ENCODE measurements at regions not wholly inside any gene's neighbourhood (a gene's known extent, or its start where the extent isn't known, plus 50 kb on each side); places are given as distances from the start of the nearest gene placed in this dataset.

- Histone ChIP-seq H3K4me3 (no peak overlapping the region), H3K9me1 (ENCODE audit: control insufficient read depth, insufficient read depth, low read length) (no peaks in the 10 kb centered on the region), H3K9me3 (replicated peaks; ENCODE audit: control insufficient read depth, insufficient read depth, low read depth, low read length) (no peaks in the 10 kb centered on the region), H3K79me2 (ENCODE audit: control insufficient read depth, insufficient read depth, low read length) (no peaks in the 10 kb centered on the region), H3K36me3 (ENCODE audit: control insufficient read depth, insufficient read depth, low read length) (no peaks in the 10 kb centered on the region), H3K9ac (ENCODE audit: insufficient read depth in 1 of 2, low read depth in 2 of 2, low read length in 2 of 2) (no peak overlapping the region), H2AFZ (ENCODE audit: low read depth, low read length) (no peak overlapping the region), H3K27me3 (ENCODE audit: control insufficient read depth in 2 of 2, insufficient read depth in 2 of 2, low read length in 2 of 2) (no peaks in the 10 kb centered on the region), H3K4me1 (replicated peaks in 1 of 2; ENCODE audit: control insufficient read depth in 2 of 2, insufficient read depth in 2 of 2, low read length in 2 of 2) (no peaks in the 10 kb centered on the region), H3K4me2 (ENCODE audit: insufficient read depth, low read length) (no peak overlapping the region), H4K20me1 (replicated peaks; ENCODE audit: control insufficient read depth, insufficient read depth, low read length) (no peaks in the 10 kb centered on the region), H3K27ac (ENCODE audit: extremely low read depth, low read depth, low read length) (no peak overlapping the region)
- POLR2A ChIA-PET: no interaction called here
- CTCF ChIA-PET (ENCODE audit: low intra/inter-chr PET ratio): no interaction called here
- 0% methylated on average over 4 of the region's 4 CpGs for WGBS (ENCODE audit: insufficient coverage, low coverage, missing lambda C conversion rate)
- in situ Hi-C loops (cut with MboI): no loop called here
- DNase-seq (ENCODE audit: extremely low read depth in 1 of 4, low spot score in 3 of 4) (no peak), ATAC-seq (no peak), FAIRE-seq (no peak)
- no TSS peak for BruUV-seq (replicated peaks)
- TF ChIP-seq EWSR1 (IDR thresholded peaks at IDR 0.05; ENCODE audit: borderline replicate concordance, low read depth, partially characterized antibody): no peak
- no peak for TF ChIP-seq ZNF707 (CRISPR knock-in tag; conservative IDR thresholded peaks at IDR 0.05)
- no peak for TF ChIP-seq FOXJ2 (tag; IDR thresholded peaks at IDR 0.05)
- TF ChIP-seq NFXL1 (CRISPR knock-in tag; IDR thresholded peaks at IDR 0.05): no peak
- no peak for TF ChIP-seq ZNF785 (CRISPR knock-in tag; IDR thresholded peaks at IDR 0.05)
- TF ChIP-seq PHF8 (IDR thresholded peaks at IDR 0.05; ENCODE audit: borderline replicate concordance, low read length): no peak
- intact Hi-C loops (cut with micrococcal nuclease): no loop called here
Observed at GRCh38 chr10:112895292-112895691, 54.8 kb upstream of the TCF7L2 start.

DNA sequence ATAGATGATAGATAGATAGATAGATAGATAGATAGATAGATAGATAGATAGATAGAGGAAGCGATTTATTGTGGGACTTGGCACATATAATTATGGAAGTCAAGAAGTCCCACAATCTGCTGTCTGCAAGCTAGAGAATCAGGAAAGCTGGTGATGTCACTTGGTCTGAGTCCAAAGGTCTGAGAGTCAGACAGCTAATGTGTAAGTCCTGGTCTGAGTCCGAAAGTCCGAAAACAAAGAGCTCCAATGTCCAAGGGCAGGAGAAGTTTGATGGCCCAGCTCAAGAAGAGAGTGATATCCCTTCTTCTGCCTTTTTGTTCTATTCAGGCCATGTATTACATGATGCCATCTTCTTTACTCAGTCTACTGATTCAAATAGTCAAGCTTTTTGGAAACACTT lies 53.8 kb upstream of the TCF7L2 start:
- H4K20me1 ChIP-seq (replicated peaks; ENCODE audit: control insufficient read depth, insufficient read depth, low read length): no peaks in the 10 kb centered on the region
- H3K79me2 ChIP-seq (ENCODE audit: control insufficient read depth, insufficient read depth, low read length): no peaks in the 10 kb centered on the region
- H2AFZ ChIP-seq (ENCODE audit: low read depth, low read length): no peak overlapping the region
- DNase-seq (ENCODE audit: extremely low read depth in 1 of 4, low spot score in 3 of 4) (no peak), FAIRE-seq (no peak), ATAC-seq (no peak)
- H3K4me2 ChIP-seq (ENCODE audit: insufficient read depth, low read length): no peak overlapping the region
- 10% methylated on average over 3 of the region's 3 CpGs for WGBS (ENCODE audit: insufficient coverage, low coverage, missing lambda C conversion rate)
- H3K9me3 ChIP-seq (replicated peaks; ENCODE audit: control insufficient read depth, insufficient read depth, low read depth, low read length): no peaks in the 10 kb centered on the region
- in situ Hi-C loops (cut with MboI): no loop called here
- ChIA-PET POLR2A (no interaction called here), CTCF (ENCODE audit: low intra/inter-chr PET ratio) (no interaction called here)
- no peaks in the 10 kb centered on the region for H3K4me1 ChIP-seq (replicated peaks in 1 of 2; ENCODE audit: control insufficient read depth in 2 of 2, insufficient read depth in 2 of 2, low read length in 2 of 2)
- no TSS peak for BruUV-seq (replicated peaks)
- H3K27ac ChIP-seq (ENCODE audit: extremely low read depth, low read depth, low read length): no peak overlapping the region
- intact Hi-C loops (cut with micrococcal nuclease): no loop called here
- H3K36me3 ChIP-seq (ENCODE audit: control insufficient read depth, insufficient read depth, low read length): no peaks in the 10 kb centered on the region
- no peaks in the 10 kb centered on the region; a peak in 1 of 5 replicates for H3K27me3 ChIP-seq (ENCODE audit: control insufficient read depth in 2 of 2, insufficient read depth in 2 of 2, low read length in 2 of 2)
- no peak overlapping the region for H3K4me3 ChIP-seq
- no peaks in the 10 kb centered on the region for H3K9me1 ChIP-seq (ENCODE audit: control insufficient read depth, insufficient read depth, low read length)
- no peak overlapping the region for H3K9ac ChIP-seq (ENCODE audit: insufficient read depth in 1 of 2, low read depth in 2 of 2, low read length in 2 of 2)
- TF ChIP-seq DACH1 (IDR thresholded peaks at IDR 0.05; ENCODE audit: partially characterized antibody) (peak; percentile 43), PCBP1 (IDR thresholded peaks at IDR 0.05; ENCODE audit: low read depth, low read length, poor library complexity, severe bottlenecking) (no peak), ZMIZ1 (IDR thresholded peaks at IDR 0.05; ENCODE audit: low read depth in 2 of 2, low read length in 2 of 2) (no peak)

All from K562 (cell line).